ENCODE measurements at regions not wholly inside any gene's neighbourhood (a gene's known extent, or its start where the extent isn't known, plus 50 kb on each side); places are given as distances from the start of the nearest gene placed in this dataset.

DNA sequence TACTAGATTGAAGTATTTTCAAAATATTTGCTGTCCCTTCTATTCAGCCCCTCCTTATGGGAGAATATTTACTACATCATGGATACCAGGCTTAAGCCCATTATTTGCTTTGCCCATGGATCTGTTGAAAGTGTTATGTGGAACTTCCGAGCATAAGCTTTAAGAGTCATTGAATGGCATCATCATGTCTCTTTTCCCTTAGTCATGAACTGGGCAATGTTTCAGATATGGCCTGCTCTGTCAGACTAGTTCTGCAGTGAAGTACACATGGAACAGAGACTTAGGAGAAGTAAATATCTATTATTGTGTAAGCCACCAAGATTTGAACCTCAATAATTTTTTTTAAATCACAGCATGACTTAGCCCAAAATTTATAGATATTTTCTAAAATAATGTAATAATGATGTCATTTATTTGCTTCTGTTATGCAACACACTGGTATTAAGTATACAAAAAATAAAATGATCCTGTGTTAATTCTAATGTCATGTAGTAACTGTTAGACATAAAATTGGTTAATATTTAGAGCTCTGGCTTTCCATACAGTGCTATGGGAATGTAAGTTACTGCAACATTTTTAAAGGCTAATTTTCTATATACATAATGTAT is 1097.3 kb downstream of the SLC16A7 start:
- H3K9me3 Mint-ChIP-seq (ENCODE audit: unreplicated experiment): no peaks in the 10 kb centered on the region
- TF ChIP-seq, protein P1, sequence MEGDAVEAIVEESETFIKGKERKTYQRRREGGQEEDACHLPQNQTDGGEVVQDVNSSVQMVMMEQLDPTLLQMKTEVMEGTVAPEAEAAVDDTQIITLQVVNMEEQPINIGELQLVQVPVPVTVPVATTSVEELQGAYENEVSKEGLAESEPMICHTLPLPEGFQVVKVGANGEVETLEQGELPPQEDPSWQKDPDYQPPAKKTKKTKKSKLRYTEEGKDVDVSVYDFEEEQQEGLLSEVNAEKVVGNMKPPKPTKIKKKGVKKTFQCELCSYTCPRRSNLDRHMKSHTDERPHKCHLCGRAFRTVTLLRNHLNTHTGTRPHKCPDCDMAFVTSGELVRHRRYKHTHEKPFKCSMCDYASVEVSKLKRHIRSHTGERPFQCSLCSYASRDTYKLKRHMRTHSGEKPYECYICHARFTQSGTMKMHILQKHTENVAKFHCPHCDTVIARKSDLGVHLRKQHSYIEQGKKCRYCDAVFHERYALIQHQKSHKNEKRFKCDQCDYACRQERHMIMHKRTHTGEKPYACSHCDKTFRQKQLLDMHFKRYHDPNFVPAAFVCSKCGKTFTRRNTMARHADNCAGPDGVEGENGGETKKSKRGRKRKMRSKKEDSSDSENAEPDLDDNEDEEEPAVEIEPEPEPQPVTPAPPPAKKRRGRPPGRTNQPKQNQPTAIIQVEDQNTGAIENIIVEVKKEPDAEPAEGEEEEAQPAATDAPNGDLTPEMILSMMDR (IDR thresholded peaks at IDR 0.05; ENCODE audit: unreplicated experiment): no peak
- H3K4me3 Mint-ChIP-seq (ENCODE audit: unreplicated experiment): no peak overlapping the region
- no peaks in the 10 kb centered on the region for H3K27me3 Mint-ChIP-seq (ENCODE audit: unreplicated experiment)
- H3K27ac Mint-ChIP-seq (ENCODE audit: unreplicated experiment): no peak overlapping the region
- DNase-seq (ENCODE audit: low spot score): no peak
- H3K4me1 Mint-ChIP-seq (ENCODE audit: unreplicated experiment): no peaks in the 10 kb centered on the region
- H3K36me3 Mint-ChIP-seq (ENCODE audit: low read depth, unreplicated experiment): no peaks in the 10 kb centered on the region

- no peaks in the 10 kb centered on the region for H3K36me3 Mint-ChIP-seq (ENCODE audit: low read depth, unreplicated experiment)
- peaks cover 3% of the 10 kb centered on the region for H3K27me3 Mint-ChIP-seq (ENCODE audit: unreplicated experiment)
- no peaks in the 10 kb centered on the region for H3K9me3 Mint-ChIP-seq (ENCODE audit: unreplicated experiment)
- no peak for DNase-seq (ENCODE audit: low spot score)
- peaks cover 5% of the 10 kb centered on the region for H3K4me1 Mint-ChIP-seq (ENCODE audit: unreplicated experiment)
- no peak overlapping the region for H3K4me3 Mint-ChIP-seq (ENCODE audit: unreplicated experiment)
- TF ChIP-seq, protein P1 (IDR thresholded peaks at IDR 0.05; ENCODE audit: unreplicated experiment): no peak
- H3K27ac Mint-ChIP-seq (ENCODE audit: unreplicated experiment): no peak overlapping the region
Observed at GRCh38 chr12:60704171-60704914, 1108.5 kb downstream of the SLC16A7 start.

DNA sequence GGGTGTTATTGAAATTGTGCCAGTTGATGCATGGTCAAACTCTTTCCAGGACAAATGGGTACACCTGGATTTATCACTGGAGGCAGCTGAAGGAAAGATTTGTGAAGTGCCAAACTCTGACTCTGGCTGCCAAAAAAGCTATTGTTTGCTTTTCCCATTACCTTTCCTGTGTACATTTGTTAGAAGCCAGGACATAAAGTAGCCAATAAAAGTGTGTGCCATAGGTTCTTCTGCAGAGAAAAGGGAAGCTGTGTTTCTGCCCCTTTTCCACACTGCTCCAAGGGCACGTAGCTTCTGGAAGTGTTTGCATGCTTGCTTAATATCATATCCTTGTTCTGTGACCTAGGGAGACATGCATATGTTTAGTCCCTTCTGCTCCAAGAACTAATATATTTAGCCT is 1114.4 kb downstream of the SLC16A7 start:
- DNase-seq (ENCODE audit: low spot score): no peak
- Mint-ChIP-seq H3K27ac (ENCODE audit: unreplicated experiment) (no peak overlapping the region), H3K9me3 (ENCODE audit: unreplicated experiment) (no peaks in the 10 kb centered on the region), H3K4me1 (ENCODE audit: unreplicated experiment) (no peaks in the 10 kb centered on the region), H3K27me3 (ENCODE audit: unreplicated experiment) (peaks cover 3% of the 10 kb centered on the region), H3K4me3 (ENCODE audit: unreplicated experiment) (no peak overlapping the region), H3K36me3 (ENCODE audit: low read depth, unreplicated experiment) (no peaks in the 10 kb centered on the region)
- TF ChIP-seq, protein P1 (IDR thresholded peaks at IDR 0.05; ENCODE audit: unreplicated experiment): no peak

DNA sequence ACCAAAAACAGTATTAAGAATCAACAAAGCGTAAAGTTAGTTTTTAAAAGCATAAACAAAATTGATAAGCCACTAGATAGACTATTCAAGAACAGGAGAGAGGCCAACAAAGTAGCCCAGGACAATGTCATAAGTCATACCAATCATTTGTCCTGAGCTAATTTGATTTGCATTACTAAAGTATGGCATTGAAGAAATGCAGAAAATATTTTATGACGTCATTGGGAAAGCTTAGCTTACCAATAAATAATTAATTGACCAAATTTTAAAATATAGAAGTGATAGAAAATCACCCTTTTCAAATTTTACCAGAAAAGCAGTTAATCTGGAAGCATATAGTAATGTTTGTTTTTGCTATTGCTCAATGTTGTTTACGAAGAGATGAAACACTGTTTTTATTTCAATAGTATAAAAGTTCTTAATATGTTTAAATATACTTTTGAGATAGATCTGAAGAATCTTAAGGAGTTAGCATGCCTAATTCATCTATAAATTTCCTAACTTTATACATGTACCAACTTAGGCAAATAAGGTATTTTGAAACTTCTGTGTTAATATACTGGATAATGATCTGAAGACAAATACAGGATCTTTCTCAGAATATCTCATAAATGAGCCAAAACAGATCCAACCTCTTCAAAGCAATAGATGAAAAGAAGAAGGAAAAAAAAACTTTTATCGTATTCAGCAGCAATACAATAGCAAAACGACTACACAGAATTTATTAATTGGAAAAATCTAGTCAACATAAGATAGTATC is 1118.5 kb downstream of the SLC16A7 start:
- no peaks in the 10 kb centered on the region for H3K9me3 Mint-ChIP-seq (ENCODE audit: unreplicated experiment)
- H3K4me3 Mint-ChIP-seq (ENCODE audit: unreplicated experiment): no peak overlapping the region
- H3K27me3 Mint-ChIP-seq (ENCODE audit: unreplicated experiment): no peaks in the 10 kb centered on the region
- DNase-seq (ENCODE audit: low spot score): no peak
- no peak overlapping the region for H3K27ac Mint-ChIP-seq (ENCODE audit: unreplicated experiment)
- TF ChIP-seq, protein P1 (IDR thresholded peaks at IDR 0.05; ENCODE audit: unreplicated experiment): no peak
- no peaks in the 10 kb centered on the region for H3K36me3 Mint-ChIP-seq (ENCODE audit: low read depth, unreplicated experiment)
- H3K4me1 Mint-ChIP-seq (ENCODE audit: unreplicated experiment): no peaks in the 10 kb centered on the region

All from endothelial cell (in vitro differentiated cells).